HUDEP-2 (cell line): ENCODE measurements at regions not wholly inside any gene's neighbourhood (a gene's known extent, or its start where the extent isn't known, plus 50 kb on each side); places are given as distances from the start of the nearest gene placed in this dataset.
"Not testable (repeated sequence)": the region's sequence is repeated elsewhere in the genome, so short reads cannot be mapped to it uniquely, and the experiment has no call there.

ENCODE experiments used
- DNase-seq, 76 experiments: peaks; one replicate each; lab custom pipeline; 2025; ENCODE audit not compliant: unreplicated experiment in 76 of 76; lab: John Stamatoyannopoulos, UW

DNA sequence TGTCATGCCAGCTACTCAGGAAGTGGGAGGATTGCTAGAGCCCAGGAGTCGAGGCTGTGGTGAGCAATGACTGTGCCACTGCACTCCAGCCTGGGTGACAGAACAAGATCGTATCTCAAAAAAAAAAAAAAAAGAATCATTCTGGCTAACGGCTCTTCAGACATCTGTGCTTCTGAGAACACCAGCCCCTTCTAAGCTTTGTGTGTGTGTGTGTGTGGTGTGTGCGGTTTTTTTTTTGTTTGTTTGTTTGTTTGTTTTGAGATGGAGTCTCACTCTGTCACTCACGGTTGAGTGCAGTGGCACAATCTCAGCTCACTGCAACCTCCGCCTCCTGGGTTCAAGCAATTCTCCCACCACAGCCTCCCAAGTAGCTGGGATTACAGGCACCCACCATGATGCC, 79.4 kb upstream of the DRD5 start:
- DNase-seq: not testable (repeated sequence)

DNA sequence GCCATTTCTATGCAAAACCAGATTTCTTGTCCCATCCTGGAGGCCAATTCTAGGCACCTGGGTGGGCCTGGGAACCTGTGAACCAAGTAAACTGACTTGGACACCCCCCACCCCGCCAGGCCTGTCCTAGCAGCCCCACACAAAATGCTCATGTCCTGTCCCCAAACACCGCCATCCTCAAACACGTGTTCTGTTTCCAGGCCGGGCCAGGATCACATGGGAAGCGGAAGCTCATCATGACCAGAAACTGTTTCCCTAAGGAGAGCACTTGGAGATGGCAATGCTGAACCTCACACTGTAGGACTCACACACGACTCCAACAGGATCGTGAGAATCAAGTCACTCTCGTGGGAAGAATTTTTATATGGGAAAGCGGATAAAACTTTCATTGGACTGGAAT, 78.7 kb upstream of the DRD5 start:
- not testable (repeated sequence) for DNase-seq

GRCh38 chr4:9703391-9703790, 78.0 kb upstream of the DRD5 start:
- peak in 58 of 76 experiments; percentile 1 to 74 (median 30) for DNase-seq

DNA sequence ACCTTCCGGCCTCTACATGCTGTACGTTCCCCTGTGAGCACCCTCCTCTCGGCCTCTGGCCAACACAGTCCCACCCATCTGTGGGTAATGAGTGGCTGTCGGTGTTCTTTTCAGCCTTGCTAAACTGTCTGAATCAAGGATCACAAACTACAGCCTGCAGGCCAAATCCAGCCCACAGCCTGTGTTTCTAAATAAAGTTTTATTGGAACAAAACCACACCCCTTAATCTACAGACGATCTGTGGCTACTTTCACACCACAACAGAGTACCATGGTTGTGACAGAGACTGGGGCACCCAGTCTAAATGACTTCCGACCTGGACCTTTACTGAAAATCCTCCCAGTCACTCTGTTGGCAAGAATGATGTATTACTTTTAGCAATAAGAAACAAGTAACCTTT, 77.3 kb upstream of the DRD5 start:
- not testable (repeated sequence) for DNase-seq

- DNase-seq: no peak
Observed at GRCh38 chr4:9704551-9705332, 76.7 kb upstream of the DRD5 start.

GRCh38 chr4:9707281-9707680, 74.2 kb upstream of the DRD5 start:
- DNase-seq: not testable (repeated sequence)

DNA sequence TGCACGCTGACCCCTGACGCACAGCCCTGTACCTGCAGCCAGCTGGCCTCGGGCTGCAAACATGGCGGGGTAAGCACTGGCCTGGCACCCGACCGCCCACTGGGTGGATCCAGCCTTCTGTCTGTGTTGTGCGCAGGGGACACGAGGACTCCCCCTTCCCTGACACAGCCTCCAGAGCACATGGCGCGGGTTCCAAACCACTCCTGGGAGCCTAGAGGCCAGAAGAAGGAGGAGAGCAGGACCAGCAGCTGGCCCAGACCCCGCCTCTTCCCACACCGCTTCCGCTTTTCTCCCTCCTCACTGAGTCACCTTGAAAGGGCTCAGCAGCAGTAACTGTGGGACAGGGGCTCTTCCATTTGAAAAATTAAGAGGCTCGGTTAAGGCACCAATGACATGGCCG, 73.5 kb upstream of the DRD5 start:
- DNase-seq: not testable (repeated sequence)

- DNase-seq: no peak
Observed at GRCh38 chr4:9709724-9710123, 71.7 kb upstream of the DRD5 start.

GRCh38 chr4:9715271-9715670, 66.2 kb upstream of the DRD5 start:
- DNase-seq: not testable (repeated sequence)

GRCh38 chr4:9716093-9716492, 65.3 kb upstream of the DRD5 start:
- no peak for DNase-seq

DNA sequence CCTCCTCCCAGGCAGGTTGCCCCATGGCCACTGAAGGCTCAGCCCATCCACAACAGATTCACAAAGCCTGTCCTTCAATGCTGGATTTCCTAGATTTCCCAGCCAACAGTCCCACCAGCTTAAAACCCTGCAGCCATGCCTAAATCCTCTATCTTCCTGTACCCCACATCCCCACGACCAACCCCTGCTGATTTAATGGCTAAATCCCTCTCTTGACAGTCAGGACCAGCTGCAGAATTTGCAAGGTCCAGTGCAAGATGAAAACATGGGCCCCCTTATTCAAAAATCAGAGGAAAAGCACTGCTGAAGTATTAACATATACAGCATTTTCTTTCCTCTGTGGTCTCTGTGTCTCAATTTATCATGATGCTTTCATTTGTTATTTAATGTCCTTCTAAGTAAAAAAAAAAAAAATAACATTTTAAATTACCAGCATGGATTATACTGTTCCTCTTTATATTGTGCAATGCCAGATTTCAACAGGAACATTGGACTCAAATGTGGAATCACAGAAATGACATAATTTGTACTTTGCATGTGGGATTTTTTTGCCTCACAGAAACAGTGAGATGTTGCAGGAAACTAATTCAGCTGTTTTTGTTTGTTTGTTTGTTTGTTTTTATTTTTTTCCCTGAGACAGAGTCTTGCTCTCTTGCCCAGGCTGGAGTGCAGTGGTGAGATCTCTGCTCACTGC, 63.0 kb upstream of the DRD5 start:
- DNase-seq: not testable (repeated sequence)

GRCh38 chr4:9722131-9722530, 59.3 kb upstream of the DRD5 start:
- not testable (repeated sequence) for DNase-seq
